ENCODE measurements at regions not wholly inside any gene's neighbourhood (a gene's known extent, or its start where the extent isn't known, plus 50 kb on each side); places are given as distances from the start of the nearest gene placed in this dataset.

GRCh38 chr2:39511605-39512433 lies 74.7 kb upstream of the MAP4K3 start:
- no peak for TF ChIP-seq JARID2 (CRISPR knock-in tag; IDR thresholded peaks at IDR 0.05; ENCODE audit: insufficient replicate concordance)
- no peak for TF ChIP-seq NRL (CRISPR knock-in tag; IDR thresholded peaks at IDR 0.05; ENCODE audit: borderline replicate concordance)
- TF ChIP-seq ZNF646 (CRISPR knock-in tag; IDR thresholded peaks at IDR 0.05), result no peak
